Subcutaneous abdominal adipose tissue (tissue), 5 donors: ENCODE measurements at regions not wholly inside any gene's neighbourhood (a gene's known extent, or its start where the extent isn't known, plus 50 kb on each side); places are given as distances from the start of the nearest gene placed in this dataset.

Experiments
- H3K27ac ChIP-seq: one replicate; pipeline ENCODE4 v1.7.0; 2013; ENCODE audit warnings: low read depth, mild to moderate bottlenecking, inconsistent platforms, low read length, moderate library complexity
- H3K27me3 ChIP-seq, 5 donors: one replicate each; pipeline ENCODE4 v1.7.0; 2013; ENCODE audit warnings: low read length in 5 of 5, inconsistent platforms in 1 of 5; ENCODE audit not compliant: control insufficient read depth in 5 of 5, insufficient read depth in 4 of 5
- H3K36me3 ChIP-seq, 5 donors: one replicate each; pipeline ENCODE4 v1.7.0; 2013; ENCODE audit warnings: low read length in 5 of 5; ENCODE audit not compliant: control insufficient read depth in 5 of 5, insufficient read depth in 5 of 5
- H3K4me1 ChIP-seq, 5 donors: one replicate each; pipeline ENCODE4 v1.7.0; 2013; ENCODE audit warnings: low read length in 5 of 5, mild to moderate bottlenecking in 3 of 5, moderate library complexity in 1 of 5; ENCODE audit not compliant: control insufficient read depth in 5 of 5, insufficient read depth in 5 of 5
- H3K4me3 ChIP-seq, 5 donors: one replicate each; pipeline ENCODE4 v1.7.0; 2013; ENCODE audit warnings: low read length in 5 of 5, low read depth in 1 of 5
- H3K9ac ChIP-seq, 5 donors: one replicate each; pipeline ENCODE4 v1.7.0; 2013; ENCODE audit warnings: low read length in 5 of 5, mild to moderate bottlenecking in 4 of 5, moderate library complexity in 3 of 5
- H3K9me3 ChIP-seq, 5 donors: one replicate each; pipeline ENCODE4 v1.7.0; 2013; ENCODE audit warnings: low read length in 5 of 5; ENCODE audit not compliant: control insufficient read depth in 5 of 5
- donor health status: healthy.
- donor health status: healthy.
- donor health status: healthy.
- donor health status: healthy.
- donor health status: healthy.

DNA sequence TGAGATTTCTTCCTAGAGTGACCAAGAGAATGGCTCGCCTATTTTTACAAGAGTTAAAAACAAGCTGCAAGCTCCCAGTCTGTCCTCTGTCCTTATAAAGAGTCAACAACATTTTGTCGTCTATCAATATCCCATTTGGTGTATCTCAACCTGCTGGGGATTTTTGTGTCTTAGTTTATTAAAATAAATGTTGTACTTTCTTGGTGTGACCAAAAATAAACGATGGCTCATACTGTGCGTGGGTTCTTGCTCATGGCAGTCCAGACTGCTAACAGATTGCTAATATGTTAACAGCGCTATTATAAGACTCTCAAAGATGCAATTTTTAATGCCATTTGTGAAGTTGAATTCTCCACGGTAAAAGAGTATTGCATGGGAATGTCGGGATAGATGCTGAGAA lies 569.9 kb downstream of the GABRG2 start:
- Histone ChIP-seq H3K9ac (no peak overlapping the region), H3K4me1 (no peaks in the 10 kb centered on the region), H3K9me3 (peaks cover 6 to 23% (median 15%) of the 10 kb centered on the region in 5 donors), H3K4me3 (no peak overlapping the region), H3K27me3 (no peaks in the 10 kb centered on the region), H3K27ac (no peak overlapping the region), H3K36me3 (no peaks in the 10 kb centered on the region)

- no peak overlapping the region for H3K9ac ChIP-seq
- no peak overlapping the region for H3K27ac ChIP-seq
- H3K27me3 ChIP-seq, result no peaks in the 10 kb centered on the region
- H3K9me3 ChIP-seq, result peaks cover 4 to 14% (median 9%) of the 10 kb centered on the region in 5 donors
- no peaks in the 10 kb centered on the region for H3K4me1 ChIP-seq
- H3K36me3 ChIP-seq, result no peaks in the 10 kb centered on the region
- no peak overlapping the region for H3K4me3 ChIP-seq
Measured at GRCh38 chr5:162638849-162639248, 571.3 kb downstream of the GABRG2 start.

DNA sequence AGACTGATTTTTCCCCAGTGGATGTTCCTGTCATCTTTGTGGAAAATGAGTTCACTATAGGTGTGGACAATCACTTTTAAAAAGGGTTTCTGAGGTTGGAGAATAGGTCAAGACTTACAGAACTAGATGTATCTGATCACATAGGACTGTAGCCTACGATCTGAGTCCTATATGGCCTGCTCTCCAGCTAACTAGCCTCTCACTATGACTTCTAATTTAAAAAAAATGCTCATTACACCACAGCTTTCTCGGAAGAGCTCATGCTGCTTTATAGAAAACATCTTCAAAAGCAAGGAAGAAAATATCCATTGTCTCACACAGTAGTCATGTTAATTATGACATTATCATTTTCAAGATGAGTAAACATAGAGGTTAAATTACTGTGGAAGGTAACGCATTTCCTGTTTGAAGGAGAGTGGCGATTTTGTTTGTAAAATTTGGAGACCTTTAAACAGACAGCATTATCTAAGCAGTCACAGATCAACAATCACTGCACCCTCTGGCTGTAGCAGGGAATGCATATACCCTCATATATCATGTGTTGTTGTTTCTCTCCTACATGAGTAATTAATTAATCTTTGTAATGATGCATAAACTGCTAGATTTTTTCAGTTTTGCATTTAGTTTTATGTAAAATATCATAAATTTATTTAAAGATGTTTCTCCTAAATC lies 573.7 kb downstream of the GABRG2 start:
- H3K4me1 ChIP-seq, result no peaks in the 10 kb centered on the region
- H3K9ac ChIP-seq, result no peak overlapping the region
- H3K27me3 ChIP-seq, result no peaks in the 10 kb centered on the region
- no peaks in the 10 kb centered on the region for H3K9me3 ChIP-seq
- H3K36me3 ChIP-seq, result no peaks in the 10 kb centered on the region
- H3K27ac ChIP-seq, result no peak overlapping the region
- H3K4me3 ChIP-seq, result no peak overlapping the region

DNA sequence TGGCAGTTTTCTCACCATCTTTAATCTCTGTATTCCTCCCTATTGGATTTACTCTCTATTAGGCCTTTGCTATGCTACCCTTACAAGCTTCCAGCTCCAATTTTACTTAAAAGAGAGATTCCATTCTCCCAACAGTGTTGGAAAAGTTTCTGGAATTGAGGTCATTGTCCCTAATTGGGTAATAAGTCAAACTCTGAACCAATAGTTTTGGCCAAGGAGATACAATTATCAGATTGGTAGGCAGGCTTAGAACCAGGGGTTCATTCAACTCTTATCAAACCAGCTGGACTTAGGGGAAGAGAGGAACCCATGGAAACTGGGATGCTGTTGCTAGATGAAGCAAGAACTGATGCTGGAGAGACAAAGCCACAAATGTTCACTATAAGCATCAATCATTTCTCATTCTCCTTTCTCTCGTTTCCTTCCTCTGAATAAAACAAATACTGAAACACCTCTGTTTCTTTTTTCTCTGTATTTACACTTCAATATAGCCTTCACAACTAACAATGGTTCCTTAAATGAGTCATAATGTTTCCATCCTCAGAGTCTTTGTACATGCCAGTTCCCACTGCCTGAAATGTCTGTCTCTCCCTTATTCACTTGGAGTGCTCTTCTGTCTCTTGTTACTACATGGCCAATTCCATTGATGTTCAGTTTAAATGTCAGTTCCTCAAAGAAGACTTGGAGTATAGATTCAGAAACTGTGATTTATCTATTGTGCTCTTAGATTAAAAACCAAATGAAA lies 587.3 kb downstream of the GABRG2 start:
- H3K27ac ChIP-seq, result no peak overlapping the region
- H3K4me3 ChIP-seq, result no peak overlapping the region
- no peaks in the 10 kb centered on the region for H3K36me3 ChIP-seq
- no peaks in the 10 kb centered on the region for H3K4me1 ChIP-seq
- peaks cover 0 to 18% (median 4%) of the 10 kb centered on the region in 5 donors for H3K9me3 ChIP-seq
- no peak overlapping the region for H3K9ac ChIP-seq
- no peaks in the 10 kb centered on the region for H3K27me3 ChIP-seq

DNA sequence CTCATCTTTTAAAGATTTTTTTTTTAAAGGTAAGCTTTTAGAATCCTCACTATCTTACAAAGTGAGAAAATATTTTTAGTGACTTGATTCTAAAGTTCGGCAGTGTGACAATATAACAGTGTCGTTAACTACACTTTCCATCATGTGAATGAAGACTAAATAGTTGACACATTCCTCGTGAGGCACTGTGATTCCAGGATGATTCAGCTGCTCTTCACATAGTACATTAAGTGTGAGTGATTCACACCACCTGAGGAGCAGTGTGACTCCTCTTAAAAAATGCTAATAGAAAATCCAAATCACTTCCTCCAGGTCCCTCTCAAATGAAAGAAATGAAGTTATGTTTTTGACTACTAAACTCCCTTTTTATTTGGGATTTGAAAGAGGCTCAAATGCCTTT lies 589.5 kb downstream of the GABRG2 start:
- no peaks in the 10 kb centered on the region for H3K36me3 ChIP-seq
- H3K27me3 ChIP-seq, result no peaks in the 10 kb centered on the region
- H3K4me1 ChIP-seq, result no peaks in the 10 kb centered on the region

GRCh38 chr5:162664846-162665245 lies 597.3 kb downstream of the GABRG2 start:
- Histone ChIP-seq H3K27me3 (no peaks in the 10 kb centered on the region), H3K9ac (no peak overlapping the region), H3K4me1 (no peaks in the 10 kb centered on the region), H3K9me3 (no peaks in the 10 kb centered on the region), H3K4me3 (no peak overlapping the region), H3K36me3 (no peaks in the 10 kb centered on the region), H3K27ac (no peak overlapping the region)

More for the DNA sequence above, 589.5 kb downstream of the GABRG2 start:
- H3K27ac ChIP-seq, result no peak overlapping the region
- no peaks in the 10 kb centered on the region for H3K9me3 ChIP-seq
- H3K9ac ChIP-seq, result no peak overlapping the region
- no peak overlapping the region for H3K4me3 ChIP-seq

DNA sequence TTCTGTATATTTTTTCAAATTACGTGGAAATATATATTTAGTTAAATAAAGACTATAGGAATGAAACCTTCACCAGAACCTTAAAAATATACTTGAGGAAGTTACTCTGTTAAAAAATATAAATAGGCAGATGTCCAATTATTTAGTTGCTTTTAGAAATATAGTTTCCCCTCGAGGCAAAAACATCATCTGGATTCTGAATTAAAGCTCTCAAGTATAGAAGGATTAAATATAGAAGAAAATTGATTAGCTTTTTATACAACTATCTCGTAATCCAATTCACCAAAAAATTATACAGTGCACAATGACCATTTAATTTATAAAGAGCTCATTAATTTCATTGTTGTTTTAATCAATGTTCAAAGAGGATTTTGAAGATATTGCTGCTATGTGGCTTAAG lies 601.4 kb downstream of the GABRG2 start:
- peaks cover 0 to 13% (median 7%) of the 10 kb centered on the region in 5 donors for H3K4me1 ChIP-seq
- H3K27ac ChIP-seq, result no peak overlapping the region
- H3K9me3 ChIP-seq, result no peaks in the 10 kb centered on the region
- H3K27me3 ChIP-seq, result no peaks in the 10 kb centered on the region
- H3K36me3 ChIP-seq, result no peaks in the 10 kb centered on the region
- H3K9ac ChIP-seq, result no peak overlapping the region
- H3K4me3 ChIP-seq, result no peak overlapping the region

GRCh38 chr5:162672061-162672460 lies 604.5 kb downstream of the GABRG2 start:
- Histone ChIP-seq H3K9ac (no peak overlapping the region), H3K27ac (no peak overlapping the region), H3K27me3 (no peaks in the 10 kb centered on the region), H3K4me3 (no peak overlapping the region), H3K4me1 (peaks cover 0 to 13% (median 7%) of the 10 kb centered on the region in 5 donors), H3K36me3 (no peaks in the 10 kb centered on the region), H3K9me3 (no peaks in the 10 kb centered on the region)

GRCh38 chr5:162683284-162683683 lies 615.7 kb downstream of the GABRG2 start:
- Histone ChIP-seq H3K27ac (no peak overlapping the region), H3K36me3 (no peaks in the 10 kb centered on the region), H3K9ac (no peak overlapping the region), H3K27me3 (no peaks in the 10 kb centered on the region), H3K9me3 (no peaks in the 10 kb centered on the region), H3K4me1 (no peaks in the 10 kb centered on the region), H3K4me3 (no peak overlapping the region)

- Histone ChIP-seq H3K36me3 (no peaks in the 10 kb centered on the region), H3K9me3 (no peaks in the 10 kb centered on the region), H3K9ac (no peak overlapping the region), H3K27me3 (no peaks in the 10 kb centered on the region), H3K4me1 (no peaks in the 10 kb centered on the region), H3K4me3 (no peak overlapping the region), H3K27ac (no peak overlapping the region)
Measured at GRCh38 chr5:162684145-162684544, 616.6 kb downstream of the GABRG2 start.
